SK-N-SH (cell line): ENCODE measurements at regions not wholly inside any gene's neighbourhood (a gene's known extent, or its start where the extent isn't known, plus 50 kb on each side); places are given as distances from the start of the nearest gene placed in this dataset.

Experiments
- CTCF ChIA-PET: fragments of 300-600, 350-600 bp; formaldehyde crosslinking; extraction: SDS; loops from one replicate; lab custom pipeline; 2021; lab: Yijun Ruan, JAX
- POLR2A ChIA-PET: fragments of 350-600 bp; sonication (Branson Sonifier 250); formaldehyde crosslinking; extraction: SDS; loops from one replicate; lab custom pipeline; 2020; ENCODE audit warnings: antibody characterized with exemption, inconsistent platforms; lab: Yijun Ruan, JAX
- DNase-seq: peaks from one replicate; pipeline ENCODE4 v3.0.0; 2012
- H2AFZ ChIP-seq: fragments of 200-600 bp; sonication (generic); 2 replicates; pipeline ENCODE4 v1.8.1; 2016; ENCODE audit warnings: antibody characterized with exemption, mild to moderate bottlenecking, low read depth
- H3F3A ChIP-seq: fragments of 200-600 bp; sonication (generic); replicated peaks from 2 replicates; pipeline ENCODE3; 2016; ENCODE audit warnings: antibody characterized with exemption, mild to moderate bottlenecking; ENCODE audit not compliant: insufficient read depth
- H3K27ac ChIP-seq, 2 experiments: fragments of 200-500 bp in 1 of 2; fragments of 200-600 bp in 1 of 2; sonication (Bioruptor generic) in 1 of 2; sonication (generic), shearing (Covaris generic) in 1 of 2; 2 replicates each; pipeline versions ENCODE4 v1.5.1 to v1.6.1; 2014 to 2016; ENCODE audit warnings: low read depth in 2 of 2, inconsistent platforms in 1 of 2, low read length in 1 of 2, mild to moderate bottlenecking in 1 of 2, mixed read lengths in 1 of 2
- H3K27me3 ChIP-seq: fragments of 200-600 bp; sonication (generic), shearing (Covaris generic); 2 replicates; pipeline ENCODE4 v1.6.1; 2016; ENCODE audit warnings: mixed run types; ENCODE audit not compliant: insufficient read depth
- H3K36me3 ChIP-seq, 2 experiments: fragments of 200-500 bp in 1 of 2; fragments of 200-600 bp in 1 of 2; sonication (Bioruptor generic) in 1 of 2; sonication (generic) in 1 of 2; replicated peaks in 1 of 2; 2 replicates each; pipeline versions ENCODE3 to v1.5.1; 2014 to 2016; ENCODE audit warnings: low read length in 1 of 2, mild to moderate bottlenecking in 1 of 2; ENCODE audit not compliant: insufficient read depth in 2 of 2, control insufficient read depth in 1 of 2
- H3K4me1 ChIP-seq, 2 experiments: fragments of 200-500 bp in 1 of 2; fragments of 200-600 bp in 1 of 2; sonication (Bioruptor generic) in 1 of 2; sonication (generic), shearing (Covaris generic) in 1 of 2; 2 replicates each; pipeline versions ENCODE4 v1.5.1 to v1.6.1; 2014 to 2016; ENCODE audit warnings: low read depth in 1 of 2, low read length in 1 of 2, mixed run types in 1 of 2; ENCODE audit not compliant: insufficient read depth in 2 of 2, control insufficient read depth in 1 of 2
- H3K4me2 ChIP-seq: fragments of 200-600 bp; sonication (generic), shearing (Covaris generic); 2 replicates; pipeline ENCODE4 v1.6.1; 2017; ENCODE audit warnings: mixed run types
- H3K4me3 ChIP-seq, 2 experiments: fragments of 200-500 bp in 1 of 2; fragments of 200-600 bp in 1 of 2; sonication (Bioruptor generic) in 1 of 2; sonication (generic), shearing (Covaris generic) in 1 of 2; 2 replicates each; pipeline versions ENCODE4 v1.5.1 to v1.8.1; 2014 to 2016; ENCODE audit warnings: low read depth in 2 of 2, inconsistent platforms in 1 of 2, low read length in 1 of 2, mild to moderate bottlenecking in 1 of 2, mixed read lengths in 1 of 2, moderate library complexity in 1 of 2
- H3K79me2 ChIP-seq: fragments of 200-600 bp; sonication (generic); 2 replicates; pipeline ENCODE4 v1.8.1; 2017; ENCODE audit warnings: mild to moderate bottlenecking; ENCODE audit not compliant: insufficient read depth
- H3K9ac ChIP-seq: fragments of 200-600 bp; sonication (generic); 2 replicates; pipeline ENCODE4 v1.6.1; 2017; ENCODE audit warnings: mixed run types
- H3K9me2 ChIP-seq: fragments of 200-600 bp; sonication (generic); 2 replicates; pipeline ENCODE4 v1.6.1; 2017; ENCODE audit warnings: mixed run types
- H3K9me3 ChIP-seq: fragments of 200-600 bp; sonication (generic); 2 replicates; pipeline ENCODE4 v1.6.1; 2017; ENCODE audit warnings: mixed run types, mild to moderate bottlenecking, moderate library complexity
- H4K20me1 ChIP-seq: fragments of 200-600 bp; sonication (generic); 2 replicates; pipeline ENCODE4 v1.6.1; 2017; ENCODE audit warnings: mild to moderate bottlenecking, mixed run types; ENCODE audit not compliant: insufficient read depth
- CHD2 ChIP-seq: fragments of 150-350 bp; IDR thresholded peaks from 2 replicates; pipeline ENCODE4 v1.6.1; 2018; ENCODE audit warnings: low read length; ENCODE audit not compliant: partially characterized antibody
- ELF1 ChIP-seq: IDR thresholded peaks from 2 replicates; pipeline ENCODE4 v1.4.0; 2012
- EP300 ChIP-seq, 2 experiments: IDR thresholded peaks; 2 replicates each; pipeline versions ENCODE4 v1.4.0 to v1.6.1; 2012; ENCODE audit warnings: borderline replicate concordance in 1 of 2, low read depth in 1 of 2, low read length in 1 of 2
- JUND ChIP-seq: IDR thresholded peaks from 2 replicates; pipeline ENCODE4 v1.4.0; 2012
- MEF2A ChIP-seq: IDR thresholded peaks from 2 replicates; pipeline ENCODE4 v1.4.0; 2012; ENCODE audit warnings: low read depth, borderline replicate concordance
- RAD21 ChIP-seq: IDR thresholded peaks from 2 replicates; pipeline ENCODE4 v1.6.1; 2012; ENCODE audit warnings: mild to moderate bottlenecking, low read length
- RCOR1 ChIP-seq: fragments of 150-350 bp; IDR thresholded peaks from 2 replicates; pipeline ENCODE4 v1.6.1; 2017; ENCODE audit warnings: antibody characterized with exemption, low read length
- SIN3A ChIP-seq: IDR thresholded peaks from 2 replicates; pipeline ENCODE4 v1.6.1; 2012; ENCODE audit warnings: low read depth, mild to moderate bottlenecking, low read length, moderate library complexity, borderline replicate concordance
- TCF12 ChIP-seq: IDR thresholded peaks from 2 replicates; pipeline ENCODE4 v1.4.0; 2012
- WGBS: methylation state at CpG from one replicate; pipeline ENCODE4 v1.1.6; 2017; ENCODE audit warnings: low lambda C conversion rate; 5-methylcytosine and 5-hydroxymethylcytosine counted together
- TF ChIP-seq, protein P1 (sequence below): IDR thresholded peaks from 2 replicates; pipeline ENCODE4 v1.4.0; 2012; ENCODE audit warnings: low read depth

DNA sequence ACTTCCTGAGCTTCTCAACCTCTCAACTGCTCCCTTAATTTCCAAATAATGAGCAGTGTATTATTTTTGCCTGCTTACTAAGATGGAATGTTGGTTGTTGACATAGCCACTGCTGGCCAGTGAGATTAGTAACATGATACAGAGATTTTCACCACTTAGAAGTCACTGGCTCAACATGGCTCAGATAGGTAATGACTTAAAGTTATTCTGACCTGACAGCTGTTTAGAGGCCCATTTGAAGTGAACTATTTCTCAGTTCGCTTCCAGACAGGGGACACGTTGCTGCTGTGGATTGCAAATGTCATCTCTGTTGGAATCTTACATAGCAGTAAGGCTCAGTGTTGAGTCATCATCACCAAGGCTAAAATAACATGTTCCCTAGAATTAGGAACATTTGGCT lies 490.2 kb downstream of the TLE4 start:
- H4K20me1 ChIP-seq = no peaks in the 10 kb centered on the region
- no peak overlapping the region for H3K9ac ChIP-seq
- WGBS = 6% methylated on average over 2 of the region's 2 CpGs
- H3K9me2 ChIP-seq = no peaks in the 10 kb centered on the region
- peaks cover 17% of the 10 kb centered on the region for H3F3A ChIP-seq
- H2AFZ ChIP-seq = no peak overlapping the region
- H3K36me3 ChIP-seq = no peaks in the 10 kb centered on the region
- ChIA-PET CTCF (no interaction called here), POLR2A (no interaction called here)
- peaks cover 0 to 4% of the 10 kb centered on the region in 2 experiments; a peak in 2 of 4 replicates for H3K4me1 ChIP-seq
- no peaks in the 10 kb centered on the region for H3K79me2 ChIP-seq
- 0 out of 2 replicates have a peak overlapping the region, but pooled peaks have one; percentile 7 for H3K4me2 ChIP-seq
- TF ChIP-seq RCOR1 (no peak), JUND (0 out of 2 replicates have a peak, but pooled peaks have one; percentile 3), CHD2 (no peak), EP300 (IDR thresholded peaks at IDR 0.05; ENCODE audit: borderline replicate concordance in 1 of 2, low read depth in 1 of 2, low read length in 1 of 2) (0 out of 4 replicates have a peak, but pooled peaks of 1 of the 2 experiments have one; percentile 9), TCF12 (0 out of 2 replicates have a peak, but pooled peaks have one; percentile 11), SIN3A (no peak)
- no peak for DNase-seq
- H3K9me3 ChIP-seq = no peaks in the 10 kb centered on the region
- H3K27me3 ChIP-seq = no peaks in the 10 kb centered on the region; the same call in 1 of the 2 replicates
- H3K27ac ChIP-seq = peak overlapping the region in 1 of 2 experiments; percentile 54; a peak in 1 of 4 replicates
- no peak overlapping the region for H3K4me3 ChIP-seq

DNA sequence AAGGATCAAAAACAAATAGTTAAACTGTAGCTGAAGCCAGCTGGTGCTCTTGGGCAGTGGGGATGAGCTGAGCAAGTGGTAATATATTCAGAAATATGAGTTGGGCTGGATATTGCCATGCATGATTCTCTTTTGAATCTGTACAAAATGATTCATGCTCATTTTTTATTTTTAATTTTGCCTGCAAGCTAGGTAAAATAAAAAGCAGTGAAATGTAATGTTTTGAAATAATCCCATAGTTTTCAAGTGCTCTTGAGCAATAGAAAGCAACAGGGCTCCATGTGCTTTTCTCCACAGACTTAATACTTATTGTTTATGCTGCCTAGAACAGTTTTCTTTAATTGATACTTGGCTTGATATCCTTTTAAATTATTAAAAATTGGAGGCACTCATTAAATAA lies 489.3 kb downstream of the TLE4 start:
- H3K4me3 ChIP-seq = no peak overlapping the region
- TF ChIP-seq, protein P1, sequence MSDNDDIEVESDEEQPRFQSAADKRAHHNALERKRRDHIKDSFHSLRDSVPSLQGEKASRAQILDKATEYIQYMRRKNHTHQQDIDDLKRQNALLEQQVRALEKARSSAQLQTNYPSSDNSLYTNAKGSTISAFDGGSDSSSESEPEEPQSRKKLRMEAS = no peak
- TF ChIP-seq MEF2A = no peak
- TF ChIP-seq ELF1 = no peak
- H3K9me2 ChIP-seq = no peaks in the 10 kb centered on the region
- H3K36me3 ChIP-seq = no peaks in the 10 kb centered on the region
- no peaks in the 10 kb centered on the region for H3K9me3 ChIP-seq
- peaks cover 17% of the 10 kb centered on the region for H3F3A ChIP-seq
- H3K27ac ChIP-seq = peak overlapping the region in 1 of 2 experiments; percentile 54; a peak in 1 of 4 replicates
- no peak overlapping the region for H3K4me2 ChIP-seq
- no peaks in the 10 kb centered on the region for H3K27me3 ChIP-seq
- DNase-seq = no peak
- H2AFZ ChIP-seq = no peak overlapping the region
- CTCF ChIA-PET = no interaction called here
- no peaks in the 10 kb centered on the region for H3K4me1 ChIP-seq
- H4K20me1 ChIP-seq = no peaks in the 10 kb centered on the region
- POLR2A ChIA-PET = no interaction called here
- H3K79me2 ChIP-seq = no peaks in the 10 kb centered on the region
- no peak overlapping the region for H3K9ac ChIP-seq

DNA sequence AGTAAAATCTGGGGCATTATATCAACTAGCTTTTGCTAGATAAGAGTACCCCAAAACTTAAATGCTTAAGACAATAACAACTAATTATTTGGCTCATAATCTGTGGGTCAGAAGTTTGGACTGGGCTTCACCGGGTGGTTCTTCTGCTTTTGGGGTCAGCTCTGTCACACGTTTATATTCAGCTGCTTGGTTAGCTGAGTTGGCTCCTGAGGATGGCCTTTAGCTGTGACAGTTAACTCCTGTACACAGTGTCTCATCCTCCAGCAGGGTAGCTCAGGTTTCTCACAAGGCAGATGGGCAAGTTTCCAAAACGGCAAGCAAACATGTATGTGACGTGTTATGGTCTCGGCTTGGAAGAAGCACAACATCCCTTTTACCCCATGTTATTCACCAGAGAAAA lies 488.2 kb downstream of the TLE4 start:
- no peak overlapping the region for H3K4me3 ChIP-seq
- H2AFZ ChIP-seq = no peak overlapping the region
- H3K9me2 ChIP-seq = no peaks in the 10 kb centered on the region
- H3K79me2 ChIP-seq = no peaks in the 10 kb centered on the region
- H3F3A ChIP-seq = peaks cover 17% of the 10 kb centered on the region
- no peak overlapping the region for H3K9ac ChIP-seq
- no peak overlapping the region for H3K4me2 ChIP-seq
- H3K27me3 ChIP-seq = no peaks in the 10 kb centered on the region
- no peak overlapping the region for H3K27ac ChIP-seq
- no peak for TF ChIP-seq RAD21
- TF ChIP-seq, all 33 proteins: peak for 0
- DNase-seq = no peak
- no peaks in the 10 kb centered on the region for H3K36me3 ChIP-seq
- POLR2A ChIA-PET = no interaction called here
- CTCF ChIA-PET = no interaction called here
- no peaks in the 10 kb centered on the region for H3K9me3 ChIP-seq
- no peaks in the 10 kb centered on the region for H4K20me1 ChIP-seq
- no peaks in the 10 kb centered on the region for H3K4me1 ChIP-seq
- WGBS = 59% methylated on average over 5 of the region's 5 CpGs
